CD14-positive monocyte (primary cell): ENCODE measurements at regions not wholly inside any gene's neighbourhood (a gene's known extent, or its start where the extent isn't known, plus 50 kb on each side); places are given as distances from the start of the nearest gene placed in this dataset.

Source experiments
- DNase-seq, 3 donors: peaks; one replicate each; pipeline ENCODE4 v3.0.0-alpha.2; 2011 to 2022
- H2AFZ ChIP-seq: 2 replicates; pipeline ENCODE4 v1.6.0; 2012; ENCODE audit warnings: mild to moderate bottlenecking, low read depth, low read length, inconsistent platforms; ENCODE audit not compliant: insufficient read depth, poor library complexity, severe bottlenecking
- H3K27ac ChIP-seq, 2 donors: 1 replicate in 1 of 2; 2 replicates in 1 of 2; pipeline ENCODE4 v1.5.1; 2012 to 2013; ENCODE audit warnings: low read length in 2 of 2, control low read depth in 1 of 2, inconsistent platforms in 1 of 2, low read depth in 1 of 2, mild to moderate bottlenecking in 1 of 2
- H3K27me3 ChIP-seq, 2 donors: one replicate each; pipeline versions ENCODE4 v1.6.0 to v1.6.1; 2011 to 2013; ENCODE audit warnings: low read length in 2 of 2; ENCODE audit not compliant: control insufficient read depth in 2 of 2, insufficient read depth in 2 of 2
- H3K36me3 ChIP-seq, 2 donors: replicated peaks in 1 of 2; 1 replicate in 1 of 2; 2 replicates in 1 of 2; pipeline versions ENCODE4 v1.5.1 to v1.6.1; 2012 to 2013; ENCODE audit warnings: low read length in 2 of 2, control low read depth in 1 of 2, inconsistent platforms in 1 of 2, mild to moderate bottlenecking in 1 of 2; ENCODE audit not compliant: insufficient read depth in 2 of 2, control insufficient read depth in 1 of 2
- H3K4me1 ChIP-seq, 2 donors: 1 replicate in 1 of 2; 2 replicates in 1 of 2; pipeline versions ENCODE4 v1.5.1 to v1.6.1; 2012 to 2013; ENCODE audit warnings: low read length in 2 of 2, control low read depth in 1 of 2, inconsistent platforms in 1 of 2, mild to moderate bottlenecking in 1 of 2, moderate library complexity in 1 of 2; ENCODE audit not compliant: insufficient read depth in 2 of 2, control insufficient read depth in 1 of 2
- H3K4me2 ChIP-seq: replicated peaks from 2 replicates; pipeline ENCODE3; 2012; ENCODE audit warnings: low read length, moderate library complexity, mild to moderate bottlenecking; ENCODE audit not compliant: poor library complexity, severe bottlenecking; ENCODE audit errors: extremely low read depth
- H3K4me3 ChIP-seq, 3 experiments: fragments of 200-600 bp in 1 of 3; sonication (generic) in 1 of 3; replicated peaks in 1 of 3; 1 replicate in 2 of 3; 2 replicates in 1 of 3; pipeline ENCODE4 v1.5.1; 2011 to 2013; ENCODE audit warnings: low read length in 3 of 3, mild to moderate bottlenecking in 3 of 3, control low read depth in 2 of 3, low read depth in 2 of 3, inconsistent platforms in 1 of 3, moderate library complexity in 1 of 3
- H3K79me2 ChIP-seq: 2 replicates; pipeline ENCODE4 v1.6.0; 2012; ENCODE audit warnings: mild to moderate bottlenecking, control low read depth, inconsistent platforms, low read length, moderate library complexity; ENCODE audit not compliant: insufficient read depth
- H3K9ac ChIP-seq: 2 replicates; pipeline ENCODE4 v1.6.0; 2017; ENCODE audit warnings: low read length, mild to moderate bottlenecking; ENCODE audit not compliant: insufficient read depth, poor library complexity, severe bottlenecking
- H3K9me3 ChIP-seq, 2 donors: replicated peaks in 1 of 2; 1 replicate in 1 of 2; 2 replicates in 1 of 2; pipeline versions ENCODE4 v1.5.1 to v1.6.1; 2012 to 2013; ENCODE audit warnings: low read length in 2 of 2, control low read depth in 1 of 2; ENCODE audit not compliant: control insufficient read depth in 1 of 2, insufficient read depth in 1 of 2
- H4K20me1 ChIP-seq: 2 replicates; pipeline ENCODE4 v1.6.0; 2012; ENCODE audit warnings: mild to moderate bottlenecking, low read length, control low read depth, moderate library complexity; ENCODE audit not compliant: insufficient read depth
- H3K27ac Mint-ChIP-seq, 7 donors: one replicate each; pipeline ENCODE4 v1.8.0; 2020; ENCODE audit warnings: mild to moderate bottlenecking in 7 of 7, mixed read lengths in 7 of 7, moderate library complexity in 6 of 7, inconsistent platforms in 2 of 7
- H3K27me3 Mint-ChIP-seq, 3 donors: one replicate each; pipeline ENCODE4 v1.8.0; 2021 to 2022; ENCODE audit warnings: low read depth in 3 of 3, mild to moderate bottlenecking in 3 of 3, mixed read lengths in 3 of 3, moderate library complexity in 3 of 3, inconsistent platforms in 1 of 3
- H3K36me3 Mint-ChIP-seq, 2 donors: one replicate each; pipeline ENCODE4 v1.8.0; 2020; ENCODE audit warnings: mixed read lengths in 2 of 2, inconsistent platforms in 1 of 2, mild to moderate bottlenecking in 1 of 2
- H3K4me1 Mint-ChIP-seq: one replicate; pipeline ENCODE4 v1.8.0; 2020; ENCODE audit warnings: mild to moderate bottlenecking, mixed read lengths
- H3K4me3 Mint-ChIP-seq, 2 donors: one replicate each; pipeline ENCODE4 v1.8.0; 2020; ENCODE audit warnings: mild to moderate bottlenecking in 2 of 2, mixed read lengths in 2 of 2, moderate library complexity in 1 of 2
- H3K9me3 Mint-ChIP-seq, 7 donors: one replicate each; pipeline ENCODE4 v1.8.0; 2020 to 2022; ENCODE audit warnings: mixed read lengths in 7 of 7, mild to moderate bottlenecking in 6 of 7, moderate library complexity in 6 of 7, inconsistent platforms in 2 of 7
- WGBS: methylation state at CpG from one replicate; pipeline ENCODE4 v1.1.5; 2013; ENCODE audit warnings: missing lambda C conversion rate; ENCODE audit not compliant: insufficient coverage; 5-methylcytosine and 5-hydroxymethylcytosine counted together
- intact Hi-C, 2 donors: fragments of 100-400 bp; cut with micrococcal nuclease; formaldehyde crosslinking; loops; one replicate each; pipeline versions ENCODE4 v1.15.0 to v1.15.1; 2023
- TF ChIP-seq, protein P1 (sequence below): fragments of 200-600 bp; IDR thresholded peaks from one replicate; pipeline ENCODE4 v1.8.0; 2022; ENCODE audit warnings: antibody characterized with exemption, mild to moderate bottlenecking

GRCh38 chr1:220407191-220407590, 120.7 kb upstream of the MARK1 start:
- H3K27ac ChIP-seq: no peak overlapping the region
- H3K27me3 Mint-ChIP-seq: peaks cover 0 to 1% (median 0%) of the 10 kb centered on the region in 3 donors
- TF ChIP-seq, protein P1, sequence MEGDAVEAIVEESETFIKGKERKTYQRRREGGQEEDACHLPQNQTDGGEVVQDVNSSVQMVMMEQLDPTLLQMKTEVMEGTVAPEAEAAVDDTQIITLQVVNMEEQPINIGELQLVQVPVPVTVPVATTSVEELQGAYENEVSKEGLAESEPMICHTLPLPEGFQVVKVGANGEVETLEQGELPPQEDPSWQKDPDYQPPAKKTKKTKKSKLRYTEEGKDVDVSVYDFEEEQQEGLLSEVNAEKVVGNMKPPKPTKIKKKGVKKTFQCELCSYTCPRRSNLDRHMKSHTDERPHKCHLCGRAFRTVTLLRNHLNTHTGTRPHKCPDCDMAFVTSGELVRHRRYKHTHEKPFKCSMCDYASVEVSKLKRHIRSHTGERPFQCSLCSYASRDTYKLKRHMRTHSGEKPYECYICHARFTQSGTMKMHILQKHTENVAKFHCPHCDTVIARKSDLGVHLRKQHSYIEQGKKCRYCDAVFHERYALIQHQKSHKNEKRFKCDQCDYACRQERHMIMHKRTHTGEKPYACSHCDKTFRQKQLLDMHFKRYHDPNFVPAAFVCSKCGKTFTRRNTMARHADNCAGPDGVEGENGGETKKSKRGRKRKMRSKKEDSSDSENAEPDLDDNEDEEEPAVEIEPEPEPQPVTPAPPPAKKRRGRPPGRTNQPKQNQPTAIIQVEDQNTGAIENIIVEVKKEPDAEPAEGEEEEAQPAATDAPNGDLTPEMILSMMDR: no peak
- H3K4me3 ChIP-seq: no peak overlapping the region
- no peaks in the 10 kb centered on the region for H4K20me1 ChIP-seq
- no peaks in the 10 kb centered on the region for H3K27me3 ChIP-seq
- intact Hi-C loops: no loop called here
- no peaks in the 10 kb centered on the region for H3K4me1 ChIP-seq
- DNase-seq: no peak
- H3K4me2 ChIP-seq: no peak overlapping the region
- no peak overlapping the region for H3K27ac Mint-ChIP-seq
- no peak overlapping the region for H3K9ac ChIP-seq
- no peak overlapping the region for H2AFZ ChIP-seq
- H3K79me2 ChIP-seq: no peaks in the 10 kb centered on the region
- no peaks in the 10 kb centered on the region for H3K36me3 ChIP-seq
- H3K4me3 Mint-ChIP-seq: no peak overlapping the region
- no peaks in the 10 kb centered on the region for H3K4me1 Mint-ChIP-seq
- peaks cover 0 to 4% (median 2%) of the 10 kb centered on the region in 7 donors for H3K9me3 Mint-ChIP-seq
- H3K36me3 Mint-ChIP-seq: no peaks in the 10 kb centered on the region
- H3K9me3 ChIP-seq: peaks cover 0 to 3% of the 10 kb centered on the region in 2 donors

DNA sequence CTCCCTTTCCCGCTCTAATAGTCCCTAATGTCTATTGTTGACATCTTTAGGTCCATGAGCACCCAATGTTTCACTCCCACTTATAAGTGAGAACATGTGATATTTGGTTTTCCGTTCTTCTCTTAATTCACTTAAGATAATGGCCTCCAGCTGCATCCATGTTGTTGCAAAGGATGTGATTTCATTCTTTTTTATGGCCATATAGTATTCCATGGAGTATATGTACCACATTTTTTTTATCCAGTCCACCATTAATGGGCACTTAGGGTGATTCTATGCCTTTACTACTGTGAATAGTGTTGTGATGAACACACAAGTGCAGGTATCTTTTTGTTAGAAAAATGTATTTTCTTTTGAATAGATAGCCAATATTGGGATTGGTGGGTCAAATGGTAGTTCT, 126.0 kb upstream of the RAB3GAP2 start:
- WGBS: no CpG with 5 or more reads among the region's 2 CpGs
- no peaks in the 10 kb centered on the region for H3K36me3 ChIP-seq
- no peak overlapping the region for H3K4me3 ChIP-seq
- Mint-ChIP-seq H3K36me3 (no peaks in the 10 kb centered on the region), H3K27me3 (peaks cover 2 to 8% (median 2%) of the 10 kb centered on the region in 3 donors), H3K27ac (no peak overlapping the region), H3K4me1 (no peaks in the 10 kb centered on the region), H3K4me3 (no peak overlapping the region), H3K9me3 (peaks cover 0 to 4% (median 0%) of the 10 kb centered on the region in 7 donors)
- H3K9me3 ChIP-seq: no peaks in the 10 kb centered on the region
- no peaks in the 10 kb centered on the region for H3K4me1 ChIP-seq
- H2AFZ ChIP-seq: no peak overlapping the region
- H3K27ac ChIP-seq: no peak overlapping the region
- no peaks in the 10 kb centered on the region for H3K27me3 ChIP-seq
- no peaks in the 10 kb centered on the region for H3K79me2 ChIP-seq
- intact Hi-C loops: no loop called here
- H3K9ac ChIP-seq: no peak overlapping the region
- DNase-seq: no peak
- TF ChIP-seq, protein P1: no peak
- no peak overlapping the region for H3K4me2 ChIP-seq
- no peaks in the 10 kb centered on the region for H4K20me1 ChIP-seq
